NCI-H345 (cell line): ENCODE measurements at regions not wholly inside any gene's neighbourhood (a gene's known extent, or its start where the extent isn't known, plus 50 kb on each side); places are given as distances from the start of the nearest gene placed in this dataset.

ENCODE experiments used
- DNase-seq: peaks from one replicate; lab custom pipeline; 2025; lab: John Stamatoyannopoulos, UW

DNA sequence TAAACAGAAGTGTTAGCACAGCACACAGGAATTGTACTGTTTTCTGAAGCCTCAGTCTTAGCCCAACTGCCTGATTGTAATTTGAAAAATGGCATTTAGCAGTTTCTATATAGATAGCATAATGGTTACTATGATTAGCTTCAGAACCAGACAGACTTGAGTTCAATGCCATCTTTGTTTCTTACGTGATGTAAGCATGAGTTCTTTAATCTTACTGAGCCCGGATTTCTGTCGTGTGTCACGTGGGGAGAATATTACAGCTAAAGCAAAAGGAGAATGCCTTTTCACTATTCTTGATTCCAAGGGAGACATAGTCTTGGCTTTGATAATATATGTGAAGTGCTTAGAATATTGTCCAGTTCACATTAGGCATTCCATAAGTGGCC lies 407.3 kb downstream of the STIM2 start:
- DNase-seq, result no peak

DNA sequence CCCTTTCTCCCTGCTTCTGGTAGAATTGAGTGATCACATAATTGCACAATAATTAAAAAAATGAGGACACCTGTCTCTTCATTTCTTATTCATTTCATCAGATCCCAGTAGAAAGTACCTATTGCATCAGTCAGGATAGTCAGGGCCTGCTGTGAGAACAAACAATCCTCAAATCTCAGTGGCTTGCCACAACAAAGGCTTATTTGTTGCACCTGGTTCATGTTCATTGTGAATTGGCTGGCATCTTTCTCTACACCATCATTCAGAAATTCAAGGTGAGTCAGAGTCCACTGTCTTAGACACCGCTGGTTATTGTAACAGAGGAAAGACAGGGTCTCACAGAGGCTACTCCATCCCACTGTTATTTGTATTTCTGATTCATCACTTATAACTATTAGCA lies 409.8 kb downstream of the STIM2 start:
- peak; percentile 89 for DNase-seq

DNA sequence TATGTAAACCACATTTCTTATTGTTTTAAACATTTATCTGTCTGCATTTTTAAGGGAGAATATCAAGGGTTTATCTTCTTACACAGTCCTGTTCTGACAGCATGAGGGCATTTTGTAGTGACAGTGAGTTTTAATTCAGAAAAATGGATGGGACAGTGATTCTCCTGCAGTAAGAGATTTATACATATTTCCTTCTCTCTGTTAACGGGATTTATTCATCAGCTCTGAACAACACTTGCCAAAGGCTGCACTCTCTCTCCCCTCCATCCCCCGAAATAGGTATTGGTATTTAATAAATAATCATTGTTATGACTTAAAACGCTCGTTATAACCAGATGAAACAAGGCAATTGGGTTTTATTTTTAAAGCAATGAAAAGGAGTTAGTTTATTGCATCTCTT lies 410.9 kb downstream of the STIM2 start:
- no peak for DNase-seq

DNA sequence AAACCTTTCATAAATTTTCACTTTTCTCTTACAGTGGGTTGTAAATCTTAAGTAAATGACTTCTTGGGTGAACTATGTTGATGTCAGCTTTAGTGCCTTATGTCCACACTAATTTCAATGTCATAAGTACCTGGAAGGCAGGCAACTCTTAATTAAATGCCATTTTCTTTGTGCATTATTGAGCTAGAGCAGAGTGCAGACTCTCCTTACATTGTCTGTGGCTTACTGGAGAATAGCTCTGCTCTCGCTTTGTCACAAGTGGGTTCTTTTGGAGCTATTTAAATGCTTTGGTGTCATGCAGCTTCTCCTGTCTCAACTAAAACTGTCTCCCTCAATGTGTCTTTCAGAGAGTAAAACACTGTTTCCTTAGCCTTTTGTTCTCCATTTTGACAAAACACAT lies 411.6 kb downstream of the STIM2 start:
- peak; percentile 19 for DNase-seq

DNA sequence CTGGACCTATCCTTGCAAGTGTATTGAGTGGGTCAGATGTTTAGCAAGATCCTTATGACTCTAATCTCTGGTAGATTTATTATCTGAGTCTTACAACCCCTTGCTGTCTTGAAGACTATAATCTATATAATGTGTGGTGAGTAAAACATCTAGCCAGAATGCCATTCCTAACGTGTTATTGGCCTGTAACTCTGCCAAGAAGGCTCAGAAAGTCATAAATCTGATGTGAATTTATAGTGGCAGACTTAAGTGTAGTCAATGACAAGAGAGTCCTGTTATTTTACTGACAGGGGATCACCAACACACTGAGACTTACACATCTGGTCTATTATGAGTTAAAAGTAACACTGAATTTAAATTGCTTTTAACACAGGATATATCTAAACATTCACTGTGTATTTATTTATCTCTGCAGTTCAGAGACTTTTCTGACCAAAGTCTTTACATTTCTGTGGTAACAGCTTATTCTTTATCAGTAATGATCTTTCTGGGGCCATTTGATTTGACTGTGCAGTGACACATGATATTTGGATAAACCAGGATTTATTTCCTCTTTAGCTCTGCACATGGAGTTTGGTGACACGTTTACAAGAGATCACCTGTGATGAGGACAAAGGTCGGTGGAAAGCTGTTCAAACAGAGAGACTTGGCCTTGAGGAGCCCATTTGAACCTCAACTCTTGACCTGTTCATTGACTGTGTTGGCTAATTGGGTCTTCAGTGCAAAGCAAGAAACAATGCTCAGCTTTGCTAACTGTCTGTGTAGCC lies 415.8 kb downstream of the STIM2 start:
- no peak for DNase-seq

DNA sequence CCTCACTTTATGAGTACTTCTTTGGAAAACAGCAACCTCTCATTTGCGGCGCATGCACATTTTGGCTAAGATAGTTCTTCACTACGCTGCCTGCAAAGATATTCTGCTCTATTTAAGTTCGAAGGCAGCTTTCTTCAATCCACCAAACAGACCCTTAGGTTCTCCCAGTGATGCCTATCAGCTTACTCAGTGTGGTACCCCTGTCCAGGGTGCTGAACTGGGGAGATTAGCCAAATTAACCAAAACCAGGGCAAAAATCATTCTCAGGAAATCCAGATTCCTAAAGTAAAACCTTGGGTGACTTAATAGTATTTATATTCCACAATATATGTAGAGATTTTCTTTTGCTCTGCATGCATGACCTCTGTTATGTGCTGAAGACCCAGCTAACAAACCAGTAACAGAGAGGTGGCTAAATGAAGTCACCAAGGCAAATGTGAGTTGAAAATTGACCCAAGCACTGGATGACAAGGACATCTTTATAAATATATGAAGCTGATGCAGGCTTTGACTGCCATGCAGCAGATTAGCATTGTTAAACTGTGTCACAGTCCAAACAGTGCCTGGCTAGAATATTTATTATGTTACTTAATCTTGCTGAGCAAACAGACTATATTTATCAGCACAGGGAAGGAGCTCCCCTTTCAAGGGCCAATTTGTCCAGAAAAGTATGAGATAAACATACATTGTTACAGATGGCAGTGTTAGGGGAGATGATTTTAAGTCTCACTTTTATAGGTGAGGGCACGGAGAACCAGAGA lies 418.2 kb downstream of the STIM2 start:
- DNase-seq, result peak; percentile 29

DNA sequence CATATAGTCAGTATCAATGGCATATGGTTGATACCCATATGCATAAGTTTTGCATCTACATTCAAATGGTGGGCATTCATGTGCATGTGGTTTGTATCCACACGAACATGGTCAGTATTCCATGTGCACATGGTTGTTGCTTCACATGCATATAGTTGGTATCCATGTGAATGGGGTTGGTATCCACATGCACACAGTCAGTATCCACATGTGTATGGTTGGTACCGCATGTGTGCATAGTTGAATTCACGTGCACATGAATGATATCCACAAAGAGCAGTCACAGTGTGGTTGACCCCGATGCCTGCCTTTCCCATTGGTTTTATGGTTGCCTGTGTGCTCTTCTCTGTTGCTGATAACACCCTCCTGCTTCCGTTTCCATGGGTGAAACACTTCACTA lies 427.9 kb downstream of the STIM2 start:
- DNase-seq, result no peak

DNA sequence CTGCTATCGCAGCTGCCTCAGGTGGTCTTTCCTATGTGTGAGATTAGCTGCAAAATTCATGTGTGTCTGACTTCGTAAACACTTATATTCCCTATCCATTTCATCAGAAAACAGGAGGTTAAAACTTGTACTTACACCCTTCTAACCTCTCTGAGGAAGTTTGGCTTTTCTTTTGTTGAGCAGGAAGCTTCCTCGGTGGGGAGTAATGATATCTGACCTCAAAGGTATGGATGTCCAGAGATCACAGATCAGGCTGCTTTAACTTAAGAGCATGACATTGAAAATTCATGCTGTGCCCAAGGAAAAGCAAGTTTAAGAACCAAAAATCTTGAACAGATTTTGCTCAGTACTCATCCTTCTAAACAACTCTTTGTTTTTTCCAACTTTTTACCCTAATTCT lies 429.1 kb downstream of the STIM2 start:
- no peak for DNase-seq

DNA sequence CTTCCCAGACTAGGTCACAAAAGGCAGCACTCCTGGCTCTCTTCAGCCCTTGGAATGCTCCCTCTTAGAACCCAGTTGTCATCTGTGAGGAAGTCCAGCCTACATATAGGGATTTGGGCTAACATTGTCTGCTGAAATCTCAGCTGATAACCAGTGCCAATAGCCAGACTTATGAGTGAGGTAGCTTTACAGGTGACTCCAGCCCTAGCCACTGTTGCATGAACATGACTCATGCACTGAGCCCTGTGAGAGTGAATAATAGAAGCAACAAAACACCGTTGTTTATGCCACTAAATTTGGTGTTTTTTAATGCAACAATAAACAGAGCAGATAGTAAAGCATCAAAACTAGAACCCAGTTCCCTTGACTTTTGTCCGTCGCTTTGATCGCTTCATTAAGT lies 433.2 kb downstream of the STIM2 start:
- DNase-seq, result no peak

DNA sequence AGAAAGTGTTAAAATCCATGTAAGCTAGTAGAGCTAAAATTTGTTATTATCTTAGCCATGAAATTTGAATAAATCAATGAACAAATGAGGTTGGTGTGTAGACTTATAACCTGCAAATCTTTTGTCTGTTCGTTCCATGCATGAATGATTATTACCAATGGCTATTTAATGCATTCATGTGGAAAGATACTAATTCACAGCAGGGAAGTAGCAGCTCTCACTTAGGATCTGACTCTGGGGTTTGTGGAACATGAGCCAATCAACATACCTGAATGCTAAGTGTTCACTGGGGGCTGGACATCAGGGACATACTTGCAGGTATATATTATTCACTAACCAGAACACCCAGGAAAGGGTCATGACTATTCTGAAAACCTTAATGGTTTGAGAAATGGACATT lies 444.1 kb downstream of the STIM2 start:
- no peak for DNase-seq

DNA sequence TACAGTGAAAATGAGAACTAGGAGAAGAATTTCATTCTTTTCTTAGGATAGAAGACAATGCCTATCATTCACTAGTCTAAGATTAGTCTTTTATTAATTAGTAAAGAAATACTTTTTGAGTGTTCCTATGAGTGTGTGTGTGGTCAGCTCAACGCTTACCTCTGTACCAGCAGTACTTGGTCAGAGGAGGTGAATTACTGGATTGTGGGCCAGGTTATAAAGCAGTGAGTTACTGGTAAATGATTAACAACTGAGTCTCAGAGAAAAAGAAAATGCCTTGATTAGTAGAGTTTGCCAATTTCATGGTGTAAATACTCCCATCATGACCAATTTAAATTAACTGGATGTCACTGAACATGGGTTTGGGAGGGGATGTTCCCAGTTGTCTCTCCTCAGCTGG lies 444.6 kb downstream of the STIM2 start:
- no peak for DNase-seq

DNA sequence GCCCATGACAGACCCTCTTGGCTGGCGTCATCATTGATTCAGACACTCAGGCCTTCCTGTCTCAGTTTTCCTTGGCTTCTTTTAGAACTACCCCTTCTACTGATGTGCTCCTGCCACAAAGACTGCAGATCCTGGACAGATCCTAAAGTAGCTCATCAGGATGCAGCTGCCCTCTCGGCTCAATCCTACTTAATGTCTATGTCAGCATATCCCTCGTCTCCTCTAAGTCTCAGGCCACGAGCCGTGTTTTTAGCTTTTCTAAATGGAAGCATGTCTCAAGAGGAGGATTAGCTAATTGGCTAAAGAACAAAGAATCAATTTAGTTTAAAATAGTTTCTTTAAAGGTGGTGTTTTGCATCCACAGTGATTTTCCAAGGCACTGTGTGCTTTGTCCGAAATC lies 447.7 kb downstream of the STIM2 start:
- no peak for DNase-seq

DNA sequence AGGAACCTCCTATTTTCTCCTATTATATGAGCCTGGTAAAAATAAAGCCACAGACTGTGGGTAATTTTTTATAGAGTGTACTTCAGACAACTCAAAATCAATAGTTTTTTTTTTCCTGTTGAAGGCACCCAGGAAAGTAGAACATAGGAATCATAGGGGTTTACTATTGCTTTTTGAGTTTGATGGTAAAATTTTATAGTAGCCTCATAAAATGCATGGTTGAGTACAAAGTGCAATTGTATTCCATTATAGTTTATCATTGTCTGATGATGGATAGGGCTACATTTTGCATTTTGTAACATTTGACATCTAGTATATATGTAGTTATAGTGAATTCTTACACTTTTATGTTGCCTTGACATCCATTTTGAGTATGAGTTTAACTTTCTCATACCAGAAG lies 455.0 kb downstream of the STIM2 start:
- no peak for DNase-seq

DNA sequence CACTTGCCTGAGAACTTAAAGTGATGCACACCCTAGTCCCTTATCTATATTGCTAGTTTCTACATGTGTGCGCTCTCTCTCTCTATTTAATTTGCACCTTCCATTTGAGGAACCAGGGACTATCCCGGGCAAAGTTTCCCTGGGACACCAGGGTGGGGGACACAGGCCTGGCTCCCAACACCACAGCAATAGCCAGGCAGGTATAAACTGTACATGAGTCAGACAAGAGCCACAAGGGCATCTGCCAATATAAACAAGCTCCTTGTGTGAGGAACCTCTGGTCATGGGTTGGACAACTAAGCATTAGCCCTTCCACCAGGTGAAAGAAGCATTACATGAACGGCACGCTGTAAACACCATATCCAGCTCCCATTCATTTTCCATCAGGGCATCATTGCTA lies 455.5 kb downstream of the STIM2 start:
- DNase-seq, result no peak

DNA sequence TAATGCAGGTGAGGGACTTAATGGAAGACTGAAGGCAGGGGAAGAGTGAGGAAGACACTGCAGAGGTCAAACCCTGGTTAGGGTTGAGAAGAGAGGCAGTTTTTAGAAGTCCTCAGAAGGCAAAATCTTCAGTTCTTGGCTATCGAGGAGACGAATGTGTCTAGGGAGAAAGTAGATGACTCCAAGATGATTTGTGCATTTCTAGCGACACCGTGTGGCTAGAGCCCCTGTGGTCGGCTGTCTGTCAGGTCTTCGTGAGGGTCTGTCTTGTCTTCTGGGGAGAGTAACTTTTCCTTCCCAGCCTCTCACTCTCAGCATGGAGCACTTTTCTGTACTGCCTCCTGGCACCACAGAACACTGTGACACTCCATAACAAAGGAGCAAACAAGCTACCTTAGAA lies 458.1 kb downstream of the STIM2 start:
- no peak for DNase-seq

DNA sequence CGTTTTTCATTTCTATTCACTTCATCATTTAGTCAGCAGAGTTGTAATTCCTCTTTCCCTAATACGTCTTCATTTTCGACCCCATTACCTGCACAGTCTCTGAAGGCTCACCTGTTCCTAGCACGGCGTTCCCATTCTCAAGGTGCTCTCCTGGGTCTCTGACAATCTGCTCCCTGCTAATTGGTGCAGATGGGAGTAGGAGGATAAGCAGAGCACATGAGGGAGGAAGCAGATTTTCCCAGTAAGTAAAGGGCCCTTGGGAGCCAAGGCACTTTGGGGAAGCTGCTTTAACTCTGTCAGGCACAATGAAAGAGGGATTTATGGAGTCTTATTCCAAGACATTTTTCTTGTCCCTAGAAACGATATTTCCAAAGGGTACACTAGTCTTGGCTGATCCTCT lies 466.4 kb downstream of the STIM2 start:
- DNase-seq, result no peak

DNA sequence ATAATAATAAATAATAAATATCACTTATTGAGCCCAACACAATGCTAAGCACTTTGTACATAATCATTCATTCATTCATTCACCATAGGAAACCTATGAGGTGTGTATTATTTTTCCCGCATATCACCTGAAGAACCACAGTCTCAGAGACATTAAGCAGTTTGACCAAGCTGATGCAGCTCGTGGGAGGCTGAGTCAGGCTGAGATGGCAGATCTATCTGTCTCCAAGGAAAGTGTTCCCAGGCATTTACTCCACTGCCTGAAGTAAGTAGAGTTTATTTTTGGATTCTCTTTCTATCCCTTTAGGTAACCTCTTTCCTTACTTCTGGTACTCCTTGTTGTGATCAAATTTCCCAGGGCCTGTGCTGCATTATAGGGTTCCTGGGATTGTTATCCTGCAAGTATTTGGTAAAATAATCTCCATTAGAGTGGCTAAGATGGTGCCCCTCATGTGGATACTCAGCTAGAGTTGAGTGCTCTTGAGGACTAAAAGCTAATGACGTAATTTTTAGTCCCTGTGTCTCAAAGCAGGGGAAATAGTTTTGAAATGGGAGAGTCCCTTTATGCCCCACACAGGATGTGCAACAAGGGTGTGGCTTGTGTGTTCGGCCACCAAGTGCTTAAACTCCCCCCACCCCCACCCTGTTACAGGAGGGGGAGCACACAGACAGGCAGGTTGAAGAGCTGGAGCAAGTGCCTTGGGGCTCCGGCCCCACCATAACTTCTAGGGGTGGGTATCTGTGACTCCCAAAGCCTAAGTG lies 467.0 kb downstream of the STIM2 start:
- no peak for DNase-seq

DNA sequence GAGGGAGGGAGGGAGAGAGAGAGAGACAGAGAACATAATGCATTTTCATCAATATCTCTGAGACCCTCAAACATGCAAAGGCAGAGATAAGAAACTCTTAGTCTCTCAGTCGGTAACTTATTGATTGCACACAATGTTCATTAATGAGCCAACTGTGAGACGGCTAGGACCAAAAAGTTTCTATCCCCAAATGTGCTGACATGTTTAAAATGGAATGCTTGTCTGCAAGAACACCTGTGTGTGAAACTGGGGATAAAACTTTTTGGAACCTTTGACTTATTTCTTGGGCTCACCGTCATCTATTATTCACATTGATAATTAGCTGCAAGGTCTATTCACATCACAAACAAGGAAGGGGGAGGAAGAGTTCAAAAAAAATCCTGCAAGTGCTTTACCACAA lies 477.9 kb downstream of the STIM2 start:
- no peak for DNase-seq

DNA sequence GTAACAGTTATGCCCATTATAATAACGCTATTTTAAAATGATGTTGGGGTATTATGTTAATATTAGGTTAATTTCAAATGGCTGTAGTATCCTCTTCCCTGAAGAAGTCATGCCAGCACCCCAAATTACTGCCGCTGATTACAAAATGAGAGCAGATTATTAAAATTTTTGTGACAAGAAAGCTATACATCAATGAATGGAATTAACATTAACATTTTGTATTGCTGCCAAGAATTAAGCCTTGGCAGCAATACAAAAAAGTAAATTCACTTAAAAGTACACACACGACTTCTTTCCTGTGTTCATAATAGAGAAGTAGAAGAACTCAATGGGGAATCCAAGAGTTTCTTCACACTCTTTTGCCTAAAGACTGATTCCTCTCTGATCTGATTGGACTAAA lies 482.8 kb downstream of the STIM2 start:
- no peak for DNase-seq

DNA sequence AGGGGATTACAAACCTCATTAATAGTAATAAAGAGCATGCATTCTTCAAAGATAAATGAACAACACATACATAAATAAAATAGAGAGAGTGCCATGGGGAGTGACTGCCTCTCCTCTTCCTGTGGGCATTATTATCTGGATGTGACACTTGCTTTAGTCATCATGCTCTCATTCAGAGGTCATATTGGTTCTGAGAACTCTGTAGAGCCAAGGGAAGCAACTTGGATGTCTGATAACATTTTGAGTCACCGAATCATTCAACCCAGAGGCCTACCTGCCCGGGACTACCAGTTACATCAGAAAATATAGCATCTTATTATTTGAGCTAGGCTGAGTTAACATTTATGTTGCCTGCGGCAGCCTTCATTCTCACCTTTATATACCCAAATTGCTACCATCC lies 489.5 kb downstream of the STIM2 start:
- DNase-seq, result no peak

DNA sequence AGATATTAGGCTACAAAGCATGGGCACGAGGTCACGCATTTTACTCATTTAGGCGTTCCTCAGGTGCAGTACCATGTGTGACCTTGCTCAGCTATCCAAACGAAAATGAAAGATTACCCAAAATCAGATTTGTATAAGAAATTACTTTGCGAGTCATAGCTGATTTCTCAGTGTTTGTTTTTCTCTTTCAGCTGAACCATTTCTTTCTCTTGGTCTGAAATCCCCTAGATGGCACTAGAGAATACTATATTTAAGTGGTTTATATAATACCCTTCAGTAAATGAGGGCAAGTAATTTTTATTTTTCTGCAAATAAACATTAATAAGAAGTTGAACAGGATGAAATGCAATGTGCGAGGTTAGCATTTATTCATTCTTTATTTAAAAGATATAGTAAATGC lies 496.6 kb downstream of the STIM2 start:
- DNase-seq, result peak; percentile 0

DNA sequence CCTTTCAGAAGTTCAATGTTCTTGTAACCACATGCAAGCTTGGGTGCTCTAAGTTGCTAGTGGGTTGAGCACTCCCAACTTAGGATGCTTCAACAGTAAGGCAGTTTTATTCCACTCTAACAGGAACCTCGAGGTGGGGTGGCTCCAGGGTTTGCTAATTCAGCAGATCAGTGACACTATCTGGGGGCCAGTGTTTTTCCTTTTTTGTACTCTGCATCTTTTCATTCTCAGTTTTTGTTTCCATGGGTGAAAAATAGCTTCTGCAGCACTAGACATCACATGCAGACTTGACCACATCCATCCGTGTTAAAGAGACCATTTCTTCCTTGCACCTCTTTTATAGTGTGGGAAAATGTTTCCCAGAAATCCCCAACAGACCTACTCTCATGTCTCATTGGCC lies 497.6 kb downstream of the STIM2 start:
- no peak for DNase-seq

DNA sequence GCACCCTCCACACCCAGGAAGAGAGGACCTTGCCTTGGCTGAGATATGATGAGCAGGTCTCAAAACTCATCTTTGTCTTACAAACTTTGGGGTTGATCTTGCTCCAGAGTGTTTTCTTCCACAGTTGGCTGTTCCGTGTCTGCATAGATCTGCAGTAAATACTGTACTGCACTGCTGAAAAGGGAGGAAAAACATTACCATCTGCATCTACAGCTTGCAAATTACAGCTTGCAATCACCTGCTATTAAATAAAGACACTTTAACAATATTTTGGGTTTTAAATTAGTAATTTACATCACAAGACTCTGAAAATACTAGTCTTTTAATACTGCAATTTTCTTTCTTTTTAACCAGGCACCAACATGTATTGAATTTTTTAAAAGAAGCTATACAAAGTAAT lies 499.5 kb downstream of the STIM2 start:
- DNase-seq, result no peak
